ENCODE measurements at regions not wholly inside any gene's neighbourhood (a gene's known extent, or its start where the extent isn't known, plus 50 kb on each side); places are given as distances from the start of the nearest gene placed in this dataset.

GRCh38 chr2:157053876-157054275 lies 203.6 kb upstream of the GALNT5 start:
- in situ Hi-C loops (cut with HindIII; ENCODE audit: low pct_ligation_motif_present, low sequenced_read_pairs), result no loop called here
- Histone ChIP-seq H3K27ac (peak overlapping the region; percentile 7), H3K4me3 (ENCODE audit: low read depth, low read length) (no peak overlapping the region), H3K36me3 (replicated peaks) (no peaks in the 10 kb centered on the region), H3K27me3 (replicated peaks) (no peaks in the 10 kb centered on the region)
- TF ChIP-seq, protein P1, sequence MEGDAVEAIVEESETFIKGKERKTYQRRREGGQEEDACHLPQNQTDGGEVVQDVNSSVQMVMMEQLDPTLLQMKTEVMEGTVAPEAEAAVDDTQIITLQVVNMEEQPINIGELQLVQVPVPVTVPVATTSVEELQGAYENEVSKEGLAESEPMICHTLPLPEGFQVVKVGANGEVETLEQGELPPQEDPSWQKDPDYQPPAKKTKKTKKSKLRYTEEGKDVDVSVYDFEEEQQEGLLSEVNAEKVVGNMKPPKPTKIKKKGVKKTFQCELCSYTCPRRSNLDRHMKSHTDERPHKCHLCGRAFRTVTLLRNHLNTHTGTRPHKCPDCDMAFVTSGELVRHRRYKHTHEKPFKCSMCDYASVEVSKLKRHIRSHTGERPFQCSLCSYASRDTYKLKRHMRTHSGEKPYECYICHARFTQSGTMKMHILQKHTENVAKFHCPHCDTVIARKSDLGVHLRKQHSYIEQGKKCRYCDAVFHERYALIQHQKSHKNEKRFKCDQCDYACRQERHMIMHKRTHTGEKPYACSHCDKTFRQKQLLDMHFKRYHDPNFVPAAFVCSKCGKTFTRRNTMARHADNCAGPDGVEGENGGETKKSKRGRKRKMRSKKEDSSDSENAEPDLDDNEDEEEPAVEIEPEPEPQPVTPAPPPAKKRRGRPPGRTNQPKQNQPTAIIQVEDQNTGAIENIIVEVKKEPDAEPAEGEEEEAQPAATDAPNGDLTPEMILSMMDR (IDR thresholded peaks at IDR 0.05; ENCODE audit: low read depth, low read length, missing control alignments), result no peak
- DNase-seq, result no peak

GRCh38 chr2:157055660-157056199 lies 201.8 kb upstream of the GALNT5 start:
- peak; percentile 46 for DNase-seq
- Histone ChIP-seq H3K36me3 (replicated peaks) (no peaks in the 10 kb centered on the region), H3K4me3 (ENCODE audit: low read depth, low read length) (no peak overlapping the region), H3K27me3 (replicated peaks) (no peaks in the 10 kb centered on the region), H3K27ac (peak overlapping the region; percentile 65)
- in situ Hi-C loops (cut with HindIII; ENCODE audit: low pct_ligation_motif_present, low sequenced_read_pairs), result no loop called here
- TF ChIP-seq, protein P1 (IDR thresholded peaks at IDR 0.05; ENCODE audit: low read depth, low read length, missing control alignments), result peak; percentile 36

- Histone ChIP-seq H3K27me3 (replicated peaks) (no peaks in the 10 kb centered on the region), H3K4me3 (ENCODE audit: low read depth, low read length) (no peak overlapping the region), H3K36me3 (replicated peaks) (no peaks in the 10 kb centered on the region), H3K27ac (peak overlapping the region; percentile 65)
- TF ChIP-seq, protein P1 (IDR thresholded peaks at IDR 0.05; ENCODE audit: low read depth, low read length, missing control alignments), result no peak
- peak; percentile 64 for DNase-seq
- in situ Hi-C loops (cut with HindIII; ENCODE audit: low pct_ligation_motif_present, low sequenced_read_pairs), result no loop called here
These were observed 201.3 kb upstream of the GALNT5 start for GRCh38 chr2:157056200-157056676.

- in situ Hi-C loops (cut with HindIII; ENCODE audit: low pct_ligation_motif_present, low sequenced_read_pairs), result no loop called here
- no peak for DNase-seq
- Histone ChIP-seq H3K4me3 (ENCODE audit: low read depth, low read length) (no peak overlapping the region), H3K27me3 (replicated peaks) (no peaks in the 10 kb centered on the region), H3K36me3 (replicated peaks) (no peaks in the 10 kb centered on the region), H3K27ac (no peak overlapping the region)
- TF ChIP-seq, protein P1 (IDR thresholded peaks at IDR 0.05; ENCODE audit: low read depth, low read length, missing control alignments), result no peak
These were observed 199.3 kb upstream of the GALNT5 start for GRCh38 chr2:157058161-157058560.

DNA sequence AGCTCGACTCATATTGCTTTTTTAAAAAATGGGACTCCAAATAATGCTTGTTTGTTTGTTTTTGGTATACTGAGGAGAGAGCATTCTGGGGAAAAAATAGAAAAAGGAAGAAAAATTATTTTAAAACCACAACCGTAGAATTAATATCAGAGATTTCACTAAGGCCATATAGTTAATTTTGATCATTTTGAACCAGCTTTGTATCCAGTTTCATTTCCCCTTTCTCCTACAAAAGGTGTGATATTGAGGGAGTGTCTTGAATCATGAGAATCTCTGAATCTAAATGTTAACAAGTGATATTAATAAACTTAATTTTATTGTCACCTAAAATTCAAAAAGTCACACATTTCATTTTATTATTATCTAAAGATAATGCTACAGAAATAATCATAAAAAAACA lies 198.5 kb upstream of the GALNT5 start:
- Histone ChIP-seq H3K27ac (no peak overlapping the region), H3K27me3 (replicated peaks) (no peaks in the 10 kb centered on the region), H3K4me3 (ENCODE audit: low read depth, low read length) (no peak overlapping the region), H3K36me3 (replicated peaks) (no peaks in the 10 kb centered on the region)
- no peak for DNase-seq
- in situ Hi-C loops (cut with HindIII; ENCODE audit: low pct_ligation_motif_present, low sequenced_read_pairs), result no loop called here
- TF ChIP-seq, protein P1 (IDR thresholded peaks at IDR 0.05; ENCODE audit: low read depth, low read length, missing control alignments), result no peak

DNA sequence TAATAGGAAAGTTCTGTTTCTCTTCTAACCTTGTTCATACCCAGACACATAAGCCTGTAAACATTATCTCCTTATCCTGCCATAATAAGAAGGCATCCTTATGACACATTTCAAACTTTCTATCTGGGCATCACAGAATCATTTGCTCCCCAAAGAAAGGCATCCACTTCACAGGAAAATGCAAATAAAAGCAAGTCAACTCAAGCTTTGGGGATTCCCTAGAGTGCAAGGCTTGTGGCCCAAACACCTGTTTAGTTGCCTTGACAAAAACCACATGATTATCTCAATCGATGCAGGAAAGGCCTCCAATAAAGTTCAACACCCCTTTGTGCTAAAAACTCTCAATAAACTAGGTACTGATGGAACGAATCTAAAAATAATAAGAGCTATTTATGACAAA lies 195.7 kb upstream of the GALNT5 start:
- H3K27me3 ChIP-seq (replicated peaks), result no peaks in the 10 kb centered on the region
- in situ Hi-C loops (cut with HindIII; ENCODE audit: low pct_ligation_motif_present, low sequenced_read_pairs), result no loop called here
- H3K36me3 ChIP-seq (replicated peaks), result no peaks in the 10 kb centered on the region
- no peak overlapping the region for H3K27ac ChIP-seq
- TF ChIP-seq, protein P1 (IDR thresholded peaks at IDR 0.05; ENCODE audit: low read depth, low read length, missing control alignments), result no peak
- H3K4me3 ChIP-seq (ENCODE audit: low read depth, low read length), result no peak overlapping the region
- no peak for DNase-seq

Measured in brain microvascular endothelial cell (primary cell).